Panc1 (cell line): ENCODE measurements at regions not wholly inside any gene's neighbourhood (a gene's known extent, or its start where the extent isn't known, plus 50 kb on each side); places are given as distances from the start of the nearest gene placed in this dataset.

ENCODE experiments used
- CTCF ChIP-seq: fragments of 450-650 bp; IDR thresholded peaks from 2 replicates; pipeline ENCODE4 v1.5.1; 2017; ENCODE audit warnings: mild to moderate bottlenecking
- POLR2AphosphoS5 ChIP-seq: IDR thresholded peaks from 2 replicates; pipeline ENCODE4 v1.6.1; 2012; ENCODE audit warnings: mild to moderate bottlenecking, low read depth, low read length, moderate library complexity
- TCF7L2 ChIP-seq: IDR thresholded peaks from 2 replicates; pipeline ENCODE4 v1.6.1; 2011; ENCODE audit warnings: mild to moderate bottlenecking, low read depth, low read length, inconsistent platforms

GRCh38 chr6:140063021-140063399 lies 688.6 kb upstream of the CITED2 start:
- TF ChIP-seq CTCF (no peak), TCF7L2 (no peak), POLR2AphosphoS5 (no peak)
